ENCODE measurements at regions not wholly inside any gene's neighbourhood (a gene's known extent, or its start where the extent isn't known, plus 50 kb on each side); places are given as distances from the start of the nearest gene placed in this dataset.

DNA sequence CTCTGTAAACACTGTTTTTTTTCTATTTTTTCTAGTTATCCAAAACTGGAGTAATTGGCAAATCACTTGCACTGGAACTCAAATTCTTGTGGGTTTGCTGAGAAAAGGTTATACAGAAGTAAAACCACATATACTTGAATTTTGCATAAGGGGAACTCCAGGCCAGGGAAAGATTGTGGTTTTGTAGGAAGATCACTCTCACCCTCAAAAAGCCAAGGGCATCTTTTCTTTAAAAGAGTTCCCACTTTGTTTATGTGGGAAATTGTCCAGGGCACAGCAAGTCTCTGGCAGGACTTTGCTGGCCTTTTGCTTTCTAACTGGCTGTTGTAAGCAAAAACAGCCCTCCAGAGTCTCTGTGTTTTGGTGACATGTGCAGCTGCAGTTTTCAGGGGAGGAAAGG, 340.3 kb upstream of the RBMS3 start:
- TF ChIP-seq POLR2A (IDR thresholded peaks at IDR 0.05; ENCODE audit: control extremely low read depth in 1 of 2, low read depth in 2 of 2, low read length in 2 of 2) (no peak), TAF7 (optimal IDR thresholded peaks at IDR 0.05; ENCODE audit: borderline replicate concordance, low read depth, low read length) (no peak), RAD21 (IDR thresholded peaks at IDR 0.05 in 1 of 2, conservative IDR thresholded peaks at IDR 0.05 in 1 of 2; ENCODE audit: low read depth in 2 of 2, low read length in 2 of 2) (no peak), MAFK (IDR thresholded peaks at IDR 0.05; ENCODE audit: low read depth, low read length) (no peak), POLR2AphosphoS5 (IDR thresholded peaks at IDR 0.05; ENCODE audit: low read depth, low read length) (no peak), YY1 (IDR thresholded peaks at IDR 0.05; ENCODE audit: low read depth, low read length) (no peak), CHD2 (IDR thresholded peaks at IDR 0.05; ENCODE audit: low read length) (no peak)
- TF ChIP-seq, protein P1, sequence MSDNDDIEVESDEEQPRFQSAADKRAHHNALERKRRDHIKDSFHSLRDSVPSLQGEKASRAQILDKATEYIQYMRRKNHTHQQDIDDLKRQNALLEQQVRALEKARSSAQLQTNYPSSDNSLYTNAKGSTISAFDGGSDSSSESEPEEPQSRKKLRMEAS (IDR thresholded peaks at IDR 0.05) = no peak
- TF ChIP-seq, protein P2, sequence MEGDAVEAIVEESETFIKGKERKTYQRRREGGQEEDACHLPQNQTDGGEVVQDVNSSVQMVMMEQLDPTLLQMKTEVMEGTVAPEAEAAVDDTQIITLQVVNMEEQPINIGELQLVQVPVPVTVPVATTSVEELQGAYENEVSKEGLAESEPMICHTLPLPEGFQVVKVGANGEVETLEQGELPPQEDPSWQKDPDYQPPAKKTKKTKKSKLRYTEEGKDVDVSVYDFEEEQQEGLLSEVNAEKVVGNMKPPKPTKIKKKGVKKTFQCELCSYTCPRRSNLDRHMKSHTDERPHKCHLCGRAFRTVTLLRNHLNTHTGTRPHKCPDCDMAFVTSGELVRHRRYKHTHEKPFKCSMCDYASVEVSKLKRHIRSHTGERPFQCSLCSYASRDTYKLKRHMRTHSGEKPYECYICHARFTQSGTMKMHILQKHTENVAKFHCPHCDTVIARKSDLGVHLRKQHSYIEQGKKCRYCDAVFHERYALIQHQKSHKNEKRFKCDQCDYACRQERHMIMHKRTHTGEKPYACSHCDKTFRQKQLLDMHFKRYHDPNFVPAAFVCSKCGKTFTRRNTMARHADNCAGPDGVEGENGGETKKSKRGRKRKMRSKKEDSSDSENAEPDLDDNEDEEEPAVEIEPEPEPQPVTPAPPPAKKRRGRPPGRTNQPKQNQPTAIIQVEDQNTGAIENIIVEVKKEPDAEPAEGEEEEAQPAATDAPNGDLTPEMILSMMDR (IDR thresholded peaks at IDR 0.05; ENCODE audit: control extremely low read depth in 1 of 3, insufficient read depth in 1 of 3, low read depth in 1 of 3, low read length in 3 of 3) = no peak

Data from H1 (cell line).